ENCODE measurements at regions not wholly inside any gene's neighbourhood (a gene's known extent, or its start where the extent isn't known, plus 50 kb on each side); places are given as distances from the start of the nearest gene placed in this dataset.
"Not testable (repeated sequence)": the region's sequence is repeated elsewhere in the genome, so short reads cannot be mapped to it uniquely, and the experiment has no call there.

DNA sequence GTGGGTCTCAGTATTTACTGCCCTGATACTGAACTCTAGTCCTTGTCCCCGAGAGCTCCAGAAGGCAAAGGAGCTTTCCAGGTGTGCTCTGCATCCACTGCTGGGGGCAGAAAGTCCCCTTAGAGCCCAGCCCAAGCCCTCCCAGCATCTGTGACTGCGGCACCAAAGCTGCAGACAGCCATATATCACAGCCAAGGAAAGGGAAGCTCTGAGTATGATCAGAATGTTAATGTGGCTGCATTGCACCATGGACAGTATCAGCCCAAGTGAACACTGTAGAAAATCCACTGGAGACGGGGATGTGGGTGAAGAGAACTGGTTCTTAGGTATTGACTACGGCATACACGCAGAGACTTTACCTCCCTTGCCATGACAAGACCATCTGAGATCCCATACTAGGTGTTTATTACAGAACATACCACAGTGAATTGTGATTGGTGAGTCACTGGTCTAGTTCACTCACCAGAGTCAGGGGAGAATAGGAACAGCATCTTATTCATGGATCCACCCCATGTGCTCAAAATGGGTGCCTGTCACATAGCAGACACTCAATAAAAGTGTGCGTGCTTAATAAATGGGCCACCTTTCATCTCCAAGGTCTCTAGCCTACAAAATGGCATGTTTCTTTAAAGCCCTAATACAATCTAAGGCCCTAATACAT is 170.3 kb downstream of the HHIPL2 start:
- no peak for DNase-seq
- H3K27me3 ChIP-seq (ENCODE audit: insufficient read depth, low read depth, severe bottlenecking) = no peaks in the 10 kb centered on the region
- no peaks in the 10 kb centered on the region for H3K36me3 ChIP-seq
- H3K27ac ChIP-seq = no peak overlapping the region
- TF ChIP-seq, protein P1, sequence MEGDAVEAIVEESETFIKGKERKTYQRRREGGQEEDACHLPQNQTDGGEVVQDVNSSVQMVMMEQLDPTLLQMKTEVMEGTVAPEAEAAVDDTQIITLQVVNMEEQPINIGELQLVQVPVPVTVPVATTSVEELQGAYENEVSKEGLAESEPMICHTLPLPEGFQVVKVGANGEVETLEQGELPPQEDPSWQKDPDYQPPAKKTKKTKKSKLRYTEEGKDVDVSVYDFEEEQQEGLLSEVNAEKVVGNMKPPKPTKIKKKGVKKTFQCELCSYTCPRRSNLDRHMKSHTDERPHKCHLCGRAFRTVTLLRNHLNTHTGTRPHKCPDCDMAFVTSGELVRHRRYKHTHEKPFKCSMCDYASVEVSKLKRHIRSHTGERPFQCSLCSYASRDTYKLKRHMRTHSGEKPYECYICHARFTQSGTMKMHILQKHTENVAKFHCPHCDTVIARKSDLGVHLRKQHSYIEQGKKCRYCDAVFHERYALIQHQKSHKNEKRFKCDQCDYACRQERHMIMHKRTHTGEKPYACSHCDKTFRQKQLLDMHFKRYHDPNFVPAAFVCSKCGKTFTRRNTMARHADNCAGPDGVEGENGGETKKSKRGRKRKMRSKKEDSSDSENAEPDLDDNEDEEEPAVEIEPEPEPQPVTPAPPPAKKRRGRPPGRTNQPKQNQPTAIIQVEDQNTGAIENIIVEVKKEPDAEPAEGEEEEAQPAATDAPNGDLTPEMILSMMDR (IDR thresholded peaks at IDR 0.05; ENCODE audit: low read depth, low read length) = no peak
- no peaks in the 10 kb centered on the region for H3K9me3 ChIP-seq (ENCODE audit: severe bottlenecking)
- no peak overlapping the region for H3K4me3 ChIP-seq (ENCODE audit: low read depth, low read length)

DNA sequence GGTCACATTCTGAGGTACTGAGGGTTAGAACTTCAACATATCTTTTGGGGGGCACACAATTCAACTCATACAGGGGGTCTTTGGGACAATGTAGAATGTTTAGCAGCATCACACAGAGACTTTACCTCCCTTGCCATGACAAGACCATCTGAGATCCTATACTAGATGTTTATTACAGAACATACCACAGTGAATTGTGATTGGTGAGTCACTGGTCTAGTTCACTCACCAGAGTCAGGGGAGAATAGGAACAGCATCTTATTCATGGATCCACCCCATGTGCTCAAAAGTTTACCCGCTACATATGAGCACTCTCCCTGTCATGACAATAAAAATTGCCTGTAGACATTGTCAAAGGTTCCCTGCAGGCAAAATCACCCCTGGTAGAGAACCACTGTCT is 171.1 kb downstream of the HHIPL2 start:
- not testable (repeated sequence) for H3K27ac ChIP-seq; H3K9me3 ChIP-seq (ENCODE audit: severe bottlenecking); H3K36me3 ChIP-seq; H3K27me3 ChIP-seq (ENCODE audit: insufficient read depth, low read depth, severe bottlenecking); DNase-seq; H3K4me3 ChIP-seq (ENCODE audit: low read depth, low read length)

DNA sequence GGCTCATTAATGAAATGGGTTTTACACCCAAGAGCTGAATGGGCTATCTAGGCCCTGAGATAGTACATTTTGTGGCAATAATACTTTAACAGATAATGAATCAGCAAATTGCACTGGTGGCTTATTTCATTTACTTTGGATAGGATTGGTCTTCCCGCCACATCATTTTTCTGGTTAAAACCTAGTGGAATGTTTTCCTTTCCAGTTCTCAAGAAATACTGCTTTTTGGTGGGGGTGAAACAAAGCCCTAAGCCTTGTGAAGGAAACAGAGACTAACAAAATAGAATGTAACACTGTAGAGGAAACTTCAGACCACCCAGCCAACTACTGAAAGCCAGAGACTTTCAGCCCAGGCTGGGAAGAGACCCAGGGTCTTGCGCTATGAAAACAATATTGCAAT is 172.2 kb downstream of the HHIPL2 start:
- TF ChIP-seq, protein P1 (IDR thresholded peaks at IDR 0.05; ENCODE audit: low read depth, low read length) = no peak
- Histone ChIP-seq H3K27me3 (ENCODE audit: insufficient read depth, low read depth, severe bottlenecking) (no peaks in the 10 kb centered on the region), H3K36me3 (no peaks in the 10 kb centered on the region), H3K27ac (no peak overlapping the region), H3K9me3 (ENCODE audit: severe bottlenecking) (no peaks in the 10 kb centered on the region), H3K4me3 (ENCODE audit: low read depth, low read length) (no peak overlapping the region)
- DNase-seq = no peak

DNA sequence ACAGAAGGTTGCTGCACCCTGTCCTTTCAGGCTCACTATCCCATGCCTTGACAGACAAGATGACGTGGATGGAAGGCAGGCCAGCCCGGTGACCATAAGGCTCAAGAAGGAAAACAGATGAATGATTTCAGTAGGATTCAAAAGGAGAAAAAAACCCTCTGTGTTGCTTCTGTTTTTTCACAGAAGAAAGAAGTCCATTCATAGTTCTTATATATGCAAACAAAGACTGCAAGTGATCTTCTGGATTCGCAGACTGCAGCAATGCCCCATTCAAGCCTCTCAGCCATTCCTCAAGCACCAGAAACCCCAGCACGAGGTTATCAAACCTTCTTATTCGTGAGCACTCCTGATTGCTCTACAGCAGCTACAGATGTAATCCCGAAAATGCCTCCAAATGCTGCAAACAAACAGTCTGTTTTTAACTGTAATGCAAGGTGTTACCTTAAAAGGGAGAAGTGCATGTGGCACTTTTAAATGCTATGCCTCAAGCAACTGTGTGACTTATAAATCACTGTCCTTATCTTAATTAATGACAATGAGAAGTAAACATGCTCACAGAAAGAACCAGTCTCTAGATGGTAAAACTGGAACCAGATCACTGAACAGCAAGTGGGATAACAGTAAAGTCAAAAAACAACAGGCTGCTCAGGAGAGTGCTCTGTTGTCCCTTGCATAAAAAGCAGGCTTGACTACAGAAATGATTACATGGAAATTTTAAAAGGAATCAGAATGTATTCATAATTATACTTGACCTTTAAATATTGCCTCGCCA is 173.9 kb downstream of the HHIPL2 start:
- Histone ChIP-seq H3K27me3 (ENCODE audit: insufficient read depth, low read depth, severe bottlenecking) (no peaks in the 10 kb centered on the region), H3K9me3 (ENCODE audit: severe bottlenecking) (no peaks in the 10 kb centered on the region), H3K36me3 (no peaks in the 10 kb centered on the region), H3K4me3 (ENCODE audit: low read depth, low read length) (no peak overlapping the region), H3K27ac (no peak overlapping the region)
- TF ChIP-seq, protein P1 (IDR thresholded peaks at IDR 0.05; ENCODE audit: low read depth, low read length) = no peak
- no peak for DNase-seq

DNA sequence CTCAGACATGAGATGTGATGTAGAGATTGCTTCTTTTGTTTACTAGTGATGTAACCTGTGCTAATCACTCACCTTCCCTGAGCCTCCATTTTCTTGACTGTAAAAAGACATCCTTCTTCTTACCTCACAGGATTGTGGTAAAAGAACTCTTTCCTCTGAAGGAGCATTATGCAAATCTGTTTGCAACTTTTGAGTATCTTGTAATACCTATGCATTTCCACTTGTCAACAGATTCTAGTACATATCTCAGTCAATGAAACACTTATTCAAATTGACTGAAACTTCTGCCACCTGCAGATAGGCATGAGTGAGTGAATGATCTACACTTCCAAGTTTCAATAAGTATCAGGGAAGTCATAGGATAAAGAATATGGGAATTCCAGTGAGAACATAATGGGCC is 174.7 kb downstream of the HHIPL2 start:
- TF ChIP-seq, protein P1 (IDR thresholded peaks at IDR 0.05; ENCODE audit: low read depth, low read length) = no peak
- no peak overlapping the region for H3K4me3 ChIP-seq (ENCODE audit: low read depth, low read length)
- no peaks in the 10 kb centered on the region for H3K36me3 ChIP-seq
- no peaks in the 10 kb centered on the region for H3K27me3 ChIP-seq (ENCODE audit: insufficient read depth, low read depth, severe bottlenecking)
- no peak overlapping the region for H3K27ac ChIP-seq
- no peak for DNase-seq
- no peaks in the 10 kb centered on the region for H3K9me3 ChIP-seq (ENCODE audit: severe bottlenecking)

DNA sequence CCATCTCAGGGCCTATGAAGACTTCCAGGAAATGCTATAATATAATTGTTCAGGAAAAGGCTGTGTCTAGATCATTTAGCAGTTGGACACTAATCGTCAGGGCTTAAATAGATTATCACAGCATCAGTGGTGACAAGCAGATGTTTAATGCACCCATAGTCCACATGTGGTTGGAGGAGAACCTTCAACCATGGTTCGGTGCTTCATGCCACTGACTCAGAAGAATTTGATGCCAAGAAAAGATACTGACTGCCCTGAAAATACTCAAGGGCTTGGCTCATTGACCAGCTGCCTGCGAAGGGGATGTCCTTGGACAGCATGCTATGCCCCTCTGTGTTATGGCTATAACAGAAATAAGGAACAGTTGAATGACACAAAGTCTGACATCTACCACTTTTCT is 175.7 kb downstream of the HHIPL2 start:
- Histone ChIP-seq H3K36me3 (no peaks in the 10 kb centered on the region), H3K9me3 (ENCODE audit: severe bottlenecking) (no peaks in the 10 kb centered on the region), H3K27me3 (ENCODE audit: insufficient read depth, low read depth, severe bottlenecking) (no peaks in the 10 kb centered on the region), H3K4me3 (ENCODE audit: low read depth, low read length) (no peak overlapping the region), H3K27ac (no peak overlapping the region)
- no peak for DNase-seq
- TF ChIP-seq, protein P1 (IDR thresholded peaks at IDR 0.05; ENCODE audit: low read depth, low read length) = no peak
